ENCODE measurements at regions not wholly inside any gene's neighbourhood (a gene's known extent, or its start where the extent isn't known, plus 50 kb on each side); places are given as distances from the start of the nearest gene placed in this dataset.

DNA sequence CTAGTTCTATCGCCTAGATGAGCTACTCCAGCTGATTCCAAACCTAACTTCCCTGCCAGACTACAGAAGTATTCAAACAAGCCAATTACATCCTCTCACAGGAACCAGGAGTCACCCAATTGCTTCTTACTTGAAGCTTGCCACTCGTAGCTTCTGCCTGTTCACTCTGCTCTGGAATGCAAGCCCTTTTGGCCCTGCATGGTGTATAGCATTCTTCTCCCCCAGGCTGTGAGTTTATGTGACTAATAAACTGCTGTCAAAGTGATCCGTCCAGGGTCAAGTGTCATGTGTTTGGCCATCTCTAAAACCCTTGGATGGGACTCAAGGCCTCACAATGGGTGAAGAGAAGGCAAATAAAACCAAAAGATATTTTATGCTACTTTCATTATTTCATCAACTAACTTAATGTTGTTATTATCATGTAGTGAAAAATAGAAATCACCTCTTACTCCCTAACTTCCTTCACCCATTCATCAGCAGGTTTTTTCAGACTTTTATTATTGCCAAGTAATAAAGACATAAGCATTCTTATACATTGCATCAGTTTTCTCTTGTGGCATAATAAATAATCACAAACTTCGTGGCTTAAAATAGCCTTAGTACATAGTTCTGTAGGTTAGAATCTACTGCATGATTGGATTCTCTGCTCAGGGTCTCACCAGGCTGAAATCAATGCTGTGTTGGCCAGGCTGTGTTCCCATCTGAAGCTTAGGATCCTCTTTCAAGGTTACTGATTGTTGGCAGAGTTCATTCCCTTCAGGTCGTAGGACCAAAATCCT is 1981.7 kb upstream of the FLRT2 start:
- Histone ChIP-seq H3K4me2 (ENCODE audit: unreplicated experiment) (no peak overlapping the region), H4K20me1 (ENCODE audit: insufficient read depth) (no peaks in the 10 kb centered on the region), H3K4me3 (no peak overlapping the region), H3K9ac (no peak overlapping the region), H3K27me3 (replicated peaks; ENCODE audit: insufficient read depth) (no peaks in the 10 kb centered on the region), H3K4me1 (ENCODE audit: insufficient read depth) (no peaks in the 10 kb centered on the region), H3K79me2 (ENCODE audit: insufficient read depth) (no peaks in the 10 kb centered on the region), H3K27ac (no peak overlapping the region), H2AFZ (no peak overlapping the region), H3K9me2 (ENCODE audit: insufficient read depth) (no peaks in the 10 kb centered on the region), H3K36me3 (ENCODE audit: low read depth) (no peaks in the 10 kb centered on the region), H3F3A (ENCODE audit: insufficient read depth) (no peaks in the 10 kb centered on the region), H3K9me3 (ENCODE audit: low read depth) (no peaks in the 10 kb centered on the region)
- TF ChIP-seq EZH2phosphoT487 (IDR thresholded peaks at IDR 0.05; ENCODE audit: insufficient read depth, low read depth): no peak
- no peak for DNase-seq
- in situ Hi-C loops (cut with MboI): no loop called here
- 4 to 6% methylated on average over 5 of the region's 5 CpGs for WGBS, 2 experiments (ENCODE audit: low coverage in 1 of 2, low lambda C conversion rate in 2 of 2, missing lambda C conversion rate in 2 of 2)

DNA sequence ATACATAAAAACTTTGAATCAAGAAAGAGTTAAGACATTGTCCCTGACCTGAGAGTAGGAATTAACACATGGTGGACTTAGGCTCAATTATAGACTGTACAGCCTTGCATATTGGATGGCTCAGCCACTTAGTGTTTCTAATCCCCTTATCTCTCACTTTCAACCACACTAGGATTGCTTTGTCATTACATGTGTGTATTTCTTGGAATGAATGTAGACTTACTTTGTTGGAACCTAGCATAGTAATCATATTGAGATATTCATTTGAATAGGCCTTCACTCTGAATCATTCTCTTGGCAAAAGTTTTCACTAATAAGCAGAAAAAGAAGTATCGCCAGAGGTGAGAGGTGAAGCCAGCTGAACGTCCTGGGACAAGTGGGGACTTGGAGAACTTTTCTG is 1973.9 kb upstream of the FLRT2 start:
- no peaks in the 10 kb centered on the region for H4K20me1 ChIP-seq (ENCODE audit: insufficient read depth)
- in situ Hi-C loops (cut with MboI): no loop called here
- H2AFZ ChIP-seq: no peak overlapping the region
- H3K79me2 ChIP-seq (ENCODE audit: insufficient read depth): no peaks in the 10 kb centered on the region
- no peak for DNase-seq
- no peaks in the 10 kb centered on the region for H3K27me3 ChIP-seq (replicated peaks; ENCODE audit: insufficient read depth)
- H3K9me3 ChIP-seq (ENCODE audit: low read depth): no peaks in the 10 kb centered on the region
- no peak overlapping the region for H3K9ac ChIP-seq
- no peak overlapping the region for H3K4me2 ChIP-seq (ENCODE audit: unreplicated experiment)
- no peaks in the 10 kb centered on the region for H3K4me1 ChIP-seq (ENCODE audit: insufficient read depth)
- WGBS, 2 experiments (ENCODE audit: low coverage in 1 of 2, low lambda C conversion rate in 2 of 2, missing lambda C conversion rate in 2 of 2): 16 to 17% methylated on average over 2 of the region's 2 CpGs
- no peak overlapping the region for H3K27ac ChIP-seq
- no peaks in the 10 kb centered on the region for H3K36me3 ChIP-seq (ENCODE audit: low read depth)
- TF ChIP-seq EZH2phosphoT487 (IDR thresholded peaks at IDR 0.05; ENCODE audit: insufficient read depth, low read depth) (no peak), EZH2 (IDR thresholded peaks at IDR 0.05; ENCODE audit: insufficient read depth, poor library complexity, severe bottlenecking) (no peak)
- no peaks in the 10 kb centered on the region for H3K9me2 ChIP-seq (ENCODE audit: insufficient read depth)
- no peak overlapping the region for H3K4me3 ChIP-seq
- no peaks in the 10 kb centered on the region for H3F3A ChIP-seq (ENCODE audit: insufficient read depth)

GRCh38 chr14:83556746-83557453 is 1973.0 kb upstream of the FLRT2 start:
- Histone ChIP-seq H3K9ac (no peak overlapping the region), H3K27me3 (replicated peaks; ENCODE audit: insufficient read depth) (no peaks in the 10 kb centered on the region), H3K4me1 (ENCODE audit: insufficient read depth) (no peaks in the 10 kb centered on the region), H4K20me1 (ENCODE audit: insufficient read depth) (no peaks in the 10 kb centered on the region), H3K4me2 (ENCODE audit: unreplicated experiment) (no peak overlapping the region), H3F3A (ENCODE audit: insufficient read depth) (no peaks in the 10 kb centered on the region), H3K9me2 (ENCODE audit: insufficient read depth) (no peaks in the 10 kb centered on the region), H3K9me3 (ENCODE audit: low read depth) (no peaks in the 10 kb centered on the region), H3K36me3 (ENCODE audit: low read depth) (no peaks in the 10 kb centered on the region), H3K4me3 (no peak overlapping the region), H2AFZ (no peak overlapping the region), H3K27ac (no peak overlapping the region), H3K79me2 (ENCODE audit: insufficient read depth) (no peaks in the 10 kb centered on the region)
- DNase-seq: peak; percentile 2
- TF ChIP-seq EZH2 (IDR thresholded peaks at IDR 0.05; ENCODE audit: insufficient read depth, poor library complexity, severe bottlenecking) (no peak), EZH2phosphoT487 (IDR thresholded peaks at IDR 0.05; ENCODE audit: insufficient read depth, low read depth) (no peak)
- in situ Hi-C loops (cut with MboI): no loop called here
- 61 to 65% methylated on average over 9 of the region's 9 CpGs for WGBS, 2 experiments (ENCODE audit: low coverage in 1 of 2, low lambda C conversion rate in 2 of 2, missing lambda C conversion rate in 2 of 2)

DNA sequence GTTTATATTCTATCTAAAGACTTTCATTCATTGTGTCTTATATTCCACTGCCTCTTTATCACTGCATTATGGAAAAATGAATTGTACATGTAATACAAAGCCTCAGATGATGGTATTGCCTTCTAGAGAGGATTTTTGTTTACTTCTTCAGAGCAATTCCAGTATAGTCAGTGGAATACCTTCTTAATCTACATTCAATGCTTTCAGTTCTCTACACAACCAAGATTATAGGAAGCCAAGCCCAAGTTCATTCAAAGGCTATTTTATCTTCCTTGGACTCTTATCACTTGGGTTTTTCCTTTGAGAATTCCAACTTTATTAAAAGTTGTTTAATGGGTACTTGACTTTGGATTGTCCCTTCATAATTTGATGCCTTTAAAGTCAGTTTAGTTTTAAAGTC is 1971.0 kb upstream of the FLRT2 start:
- no peak for DNase-seq
- Histone ChIP-seq H3K9me3 (ENCODE audit: low read depth) (no peaks in the 10 kb centered on the region), H3K4me3 (no peak overlapping the region), H3K79me2 (ENCODE audit: insufficient read depth) (no peaks in the 10 kb centered on the region), H3K27ac (no peak overlapping the region), H3K36me3 (ENCODE audit: low read depth) (no peaks in the 10 kb centered on the region), H3K9ac (no peak overlapping the region), H3K4me1 (ENCODE audit: insufficient read depth) (no peaks in the 10 kb centered on the region), H3K27me3 (replicated peaks; ENCODE audit: insufficient read depth) (no peaks in the 10 kb centered on the region), H4K20me1 (ENCODE audit: insufficient read depth) (no peaks in the 10 kb centered on the region), H3F3A (ENCODE audit: insufficient read depth) (no peaks in the 10 kb centered on the region), H3K4me2 (ENCODE audit: unreplicated experiment) (no peak overlapping the region), H3K9me2 (ENCODE audit: insufficient read depth) (no peaks in the 10 kb centered on the region), H2AFZ (no peak overlapping the region)
- TF ChIP-seq EZH2phosphoT487 (IDR thresholded peaks at IDR 0.05; ENCODE audit: insufficient read depth, low read depth) (no peak), EZH2 (IDR thresholded peaks at IDR 0.05; ENCODE audit: insufficient read depth, poor library complexity, severe bottlenecking) (no peak)
- in situ Hi-C loops (cut with MboI): no loop called here
